SHP77 (cell line): ENCODE measurements at regions not wholly inside any gene's neighbourhood (a gene's known extent, or its start where the extent isn't known, plus 50 kb on each side); places are given as distances from the start of the nearest gene placed in this dataset.
"Not testable (repeated sequence)": the region's sequence is repeated elsewhere in the genome, so short reads cannot be mapped to it uniquely, and the experiment has no call there.

ENCODE experiments used
- DNase-seq, 2 experiments: peaks; one replicate each; lab custom pipeline; 2025; lab: John Stamatoyannopoulos, UW

DNA sequence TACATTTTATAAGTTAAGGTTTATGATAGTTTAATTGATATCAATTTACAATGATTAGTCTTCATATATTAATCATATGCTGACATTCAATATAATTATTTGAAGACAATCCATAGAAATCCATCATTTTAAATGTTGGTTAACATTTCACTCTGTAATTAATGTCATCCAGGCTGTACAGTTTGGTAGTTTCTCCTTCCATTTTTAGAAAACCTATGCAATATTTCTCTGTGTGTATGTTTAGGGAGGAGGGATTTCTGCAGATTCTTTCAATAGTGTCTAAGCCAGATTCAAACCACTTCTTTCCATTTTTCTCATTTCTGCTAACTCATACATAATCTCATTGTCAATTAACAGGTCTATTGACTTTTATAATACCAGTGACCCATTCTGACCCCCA, 1159.0 kb upstream of the ATXN8OS start:
- DNase-seq: no peak

DNA sequence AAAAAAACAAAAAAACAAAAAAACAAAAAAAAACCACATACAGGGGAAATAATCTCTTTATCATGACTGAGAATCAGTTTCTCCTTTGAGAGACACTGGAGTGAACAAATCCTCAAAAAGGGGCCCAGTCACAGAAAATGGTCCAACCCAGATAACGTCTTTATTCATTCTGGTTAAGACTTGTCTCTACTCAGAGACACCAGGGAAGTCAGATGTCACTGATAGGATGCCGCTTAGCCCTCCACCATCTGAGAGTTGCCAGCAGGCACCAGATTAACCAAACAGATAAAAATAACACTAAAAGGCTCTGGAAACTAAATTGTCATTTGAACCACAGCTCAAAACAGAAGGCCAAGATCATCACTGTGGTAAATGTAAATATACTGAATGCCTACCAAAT, 1163.4 kb upstream of the ATXN8OS start:
- no peak for DNase-seq

DNA sequence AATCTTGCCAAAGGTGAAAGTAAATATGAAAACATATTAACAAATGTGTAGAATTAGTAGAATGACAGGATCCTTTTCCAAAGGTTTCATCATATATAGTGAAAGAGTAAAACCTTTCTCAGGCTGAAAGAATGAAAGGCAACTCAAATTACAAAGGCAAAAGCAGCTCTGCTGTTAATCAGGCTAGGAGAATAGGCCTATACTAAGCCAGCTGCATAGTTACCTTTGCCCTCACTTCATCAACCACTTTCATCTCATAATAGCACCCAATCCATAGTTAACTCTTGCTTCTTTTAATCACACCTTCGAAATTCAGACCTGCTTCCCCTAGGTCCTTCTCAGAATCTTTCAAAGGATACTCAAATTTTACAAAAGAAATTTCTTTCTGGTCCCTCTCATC, 1167.6 kb upstream of the ATXN8OS start:
- no peak for DNase-seq

DNA sequence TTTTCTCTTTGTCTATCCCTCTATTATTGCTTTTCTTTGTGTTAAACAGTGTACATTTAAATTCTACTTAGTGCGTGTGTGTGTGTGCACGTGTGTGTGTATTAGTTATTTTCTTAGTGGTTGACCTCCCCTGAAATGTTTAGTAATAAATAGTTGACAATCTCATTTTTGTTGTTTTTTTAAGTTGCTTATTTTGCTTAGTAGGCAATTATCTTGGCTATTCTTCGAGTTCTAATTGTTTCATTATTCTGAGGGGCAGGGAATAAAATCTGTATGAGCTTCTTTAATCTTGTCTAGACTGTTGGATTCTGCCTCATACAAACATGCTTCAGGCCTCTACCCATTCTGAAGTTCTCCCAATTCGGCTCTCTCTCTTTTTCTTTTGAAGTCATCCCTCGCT, 1169.0 kb upstream of the ATXN8OS start:
- no peak for DNase-seq

DNA sequence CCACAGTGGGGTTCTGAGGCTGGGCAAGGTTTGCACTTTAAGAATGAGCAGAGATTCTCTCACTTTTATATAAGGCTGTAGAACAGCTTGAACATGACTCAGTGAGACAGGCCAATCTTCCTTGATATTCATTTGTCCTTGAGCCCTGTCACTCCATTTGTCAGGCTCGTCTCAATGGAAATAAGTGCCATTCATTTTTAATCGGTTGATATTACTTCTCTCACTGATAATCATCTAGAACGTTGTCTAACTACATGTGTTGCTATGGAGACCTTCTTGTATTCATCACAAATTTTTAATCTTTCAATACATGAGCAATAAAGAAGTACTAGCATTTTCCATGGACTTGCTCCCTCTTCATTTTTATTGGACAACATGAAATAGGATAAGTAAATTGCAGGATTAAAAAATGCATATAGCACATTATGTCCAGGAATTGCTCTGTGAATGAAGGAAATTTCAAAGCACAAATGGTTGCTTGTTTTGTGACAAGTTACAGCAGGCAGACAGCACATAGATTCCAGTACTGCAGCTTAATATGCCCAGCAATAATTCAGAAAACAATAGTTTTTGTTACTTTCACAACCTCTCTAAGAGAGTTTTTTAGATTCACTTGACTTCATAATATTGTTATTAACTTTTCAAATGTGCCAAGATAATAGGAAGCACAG, 1178.4 kb upstream of the ATXN8OS start:
- DNase-seq: no peak

DNA sequence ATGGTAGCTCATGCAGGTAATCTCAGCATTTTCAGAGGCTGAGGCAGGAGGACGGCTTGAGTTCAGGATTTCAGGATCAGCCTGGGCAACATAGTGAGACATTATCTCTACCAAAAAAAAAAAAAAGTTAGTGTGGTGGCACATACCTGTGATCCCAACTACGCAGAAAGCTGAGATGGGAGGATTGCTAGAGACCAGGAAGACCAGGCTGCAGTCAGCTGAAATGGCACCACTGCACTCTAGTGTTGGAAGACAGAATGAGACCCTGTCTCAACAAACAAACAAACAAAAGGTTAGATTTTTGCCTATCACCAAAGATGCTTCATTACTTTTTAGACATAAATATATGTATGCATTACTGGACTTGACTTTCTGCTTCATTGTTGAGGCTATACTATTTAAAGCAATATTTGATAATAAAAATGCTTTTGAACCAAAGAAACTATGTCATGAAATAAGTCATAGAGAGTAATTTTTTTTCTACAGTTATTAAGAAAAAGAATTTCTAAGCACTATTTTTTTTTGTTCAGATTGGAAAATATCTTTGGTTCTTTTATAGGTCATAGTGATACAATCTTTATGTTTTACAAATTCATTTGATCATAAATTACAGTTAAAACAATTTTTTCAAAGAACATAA, 1180.1 kb upstream of the ATXN8OS start:
- peak; percentile 6 to 60 for DNase-seq

DNA sequence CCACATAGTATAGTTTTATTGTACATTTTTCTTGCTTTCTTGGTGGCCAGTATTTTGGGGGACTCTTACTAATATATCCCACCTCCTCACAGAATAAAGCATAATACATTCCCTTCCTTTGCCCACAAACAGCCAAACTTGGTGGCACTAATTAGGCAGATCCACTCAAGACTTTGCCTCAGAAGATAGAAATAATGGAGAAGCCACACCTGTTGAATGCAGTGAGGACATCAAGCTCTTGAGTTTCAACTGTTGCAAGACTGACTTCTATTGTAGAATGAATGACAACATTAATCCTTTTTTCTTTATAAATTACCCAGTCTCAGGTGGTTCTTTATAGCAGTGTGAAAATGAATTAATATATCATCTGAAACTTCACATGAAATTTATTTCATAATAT, 1183.6 kb upstream of the ATXN8OS start:
- DNase-seq: no peak

DNA sequence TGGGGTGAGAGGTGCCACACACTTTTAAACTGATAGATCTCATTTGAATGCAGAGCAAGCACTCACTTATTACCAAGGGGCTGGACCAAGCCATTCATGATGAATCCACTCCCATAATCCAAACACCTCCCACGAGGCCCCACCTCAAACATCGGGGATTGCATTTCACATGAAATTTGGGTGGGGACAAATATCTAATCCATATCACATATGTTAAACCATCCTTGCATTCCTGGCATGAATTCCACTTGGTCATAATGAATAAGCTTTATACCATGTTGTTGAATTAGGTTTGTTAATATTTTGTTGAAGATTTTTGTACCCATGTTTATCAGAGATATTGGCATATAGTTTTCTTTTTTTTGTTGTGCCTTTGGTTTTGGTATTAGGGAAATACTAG, 1198.7 kb upstream of the ATXN8OS start:
- no peak for DNase-seq

DNA sequence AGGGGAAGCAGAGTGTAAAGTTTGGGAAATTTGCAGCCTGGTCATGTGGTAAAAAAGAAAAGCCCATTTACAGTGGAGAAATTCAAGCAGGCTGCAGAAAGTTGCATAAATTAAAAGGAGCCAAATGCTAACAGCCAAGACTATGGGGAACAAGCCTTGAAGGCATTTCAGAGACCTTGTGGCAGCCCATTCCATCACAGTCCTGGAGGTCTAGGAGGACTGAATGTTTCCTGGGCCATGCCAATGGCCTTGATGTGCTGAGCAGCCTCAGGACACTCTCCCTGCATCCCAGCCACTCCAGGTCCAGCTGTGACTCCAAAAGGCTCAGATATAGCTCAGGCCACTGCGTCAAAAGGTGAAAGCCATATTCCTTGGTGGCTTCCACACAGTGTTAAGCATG, 1202.4 kb upstream of the ATXN8OS start:
- no peak for DNase-seq

DNA sequence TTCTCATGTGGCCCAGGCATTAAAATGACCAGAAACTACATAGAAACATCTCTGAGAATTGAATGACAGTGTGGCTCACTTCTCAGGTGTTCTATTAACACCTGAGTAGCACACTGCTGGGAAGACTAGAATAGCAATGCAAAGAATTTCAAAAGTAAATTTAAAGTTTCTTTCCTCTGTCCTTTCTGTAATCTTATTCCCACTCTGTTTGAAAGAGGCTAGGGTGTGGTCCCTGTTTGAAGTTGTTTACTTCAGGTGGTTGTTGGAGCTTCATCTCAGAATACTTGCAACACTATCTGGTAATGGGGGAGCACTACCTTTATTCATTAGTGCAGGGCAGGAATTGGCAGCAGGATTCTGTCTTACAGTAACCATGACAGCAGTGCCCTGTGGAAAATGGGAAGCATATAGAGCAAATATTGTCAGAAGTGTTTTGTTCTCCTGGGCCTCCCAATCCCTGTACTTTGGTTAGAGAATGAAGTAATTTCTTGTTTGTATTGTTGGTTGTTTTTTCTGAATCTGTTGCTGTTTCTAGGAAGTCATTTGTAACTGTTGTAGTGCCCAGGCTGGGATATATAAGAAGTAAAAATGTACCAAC, 1210.2 kb upstream of the ATXN8OS start:
- DNase-seq: no peak

DNA sequence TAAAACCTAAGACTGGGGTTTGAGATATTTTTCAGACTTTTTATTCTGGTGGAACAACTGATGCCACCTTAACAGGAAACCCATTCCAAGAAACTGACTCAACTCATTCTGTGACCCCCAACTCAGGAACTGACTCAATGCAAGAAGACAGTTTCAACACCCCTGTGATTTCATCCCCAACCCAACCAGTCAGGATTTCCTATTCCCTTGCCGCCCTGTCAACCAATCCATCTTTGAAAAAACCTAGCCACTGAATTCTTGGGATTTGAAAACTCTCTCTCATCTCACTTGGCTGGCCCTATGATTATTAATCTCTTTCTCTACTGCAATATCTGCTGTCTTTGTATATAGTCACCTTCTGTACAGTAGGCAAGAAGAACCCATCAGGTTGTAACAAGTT, 1211.9 kb upstream of the ATXN8OS start:
- no peak for DNase-seq

DNA sequence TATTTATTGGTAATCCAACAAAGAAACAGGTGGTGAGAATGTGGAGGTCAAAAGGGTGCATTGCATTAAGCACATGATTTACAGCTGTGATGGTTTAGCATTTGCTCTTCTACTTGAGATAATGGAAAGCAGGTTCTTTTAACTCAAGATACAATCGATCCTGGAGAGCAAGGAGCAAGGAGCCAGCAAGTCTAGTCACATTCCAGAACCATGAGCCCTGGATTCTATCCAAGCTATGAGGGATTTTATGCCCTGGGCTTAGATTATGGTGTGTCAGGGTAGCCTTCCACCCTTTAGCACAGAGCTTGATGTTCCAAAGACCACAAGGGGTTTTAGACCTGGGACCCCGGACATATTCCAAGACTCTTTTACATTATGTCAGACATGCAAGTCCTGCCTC, 1213.9 kb upstream of the ATXN8OS start:
- not testable (repeated sequence) for DNase-seq

DNA sequence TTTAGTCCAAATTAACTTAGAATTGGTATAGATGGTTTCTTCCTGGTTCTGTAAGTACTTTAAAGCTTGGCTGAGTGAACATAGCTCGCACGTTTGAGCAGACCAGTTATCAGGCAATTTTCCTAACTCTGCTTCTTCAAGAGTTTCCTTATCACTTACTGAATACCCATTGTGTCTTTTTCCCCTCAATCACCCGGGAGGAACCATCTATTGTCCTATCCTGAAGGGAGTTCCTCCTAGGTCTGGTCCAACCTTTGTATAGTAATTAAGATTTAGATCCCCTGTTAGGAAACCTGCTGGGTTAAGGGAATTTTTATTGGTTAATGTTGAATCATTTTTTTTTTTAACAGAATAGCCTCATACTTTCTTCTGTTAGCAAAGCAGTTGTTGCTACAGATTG, 1215.0 kb upstream of the ATXN8OS start:
- not testable (repeated sequence) for DNase-seq

DNA sequence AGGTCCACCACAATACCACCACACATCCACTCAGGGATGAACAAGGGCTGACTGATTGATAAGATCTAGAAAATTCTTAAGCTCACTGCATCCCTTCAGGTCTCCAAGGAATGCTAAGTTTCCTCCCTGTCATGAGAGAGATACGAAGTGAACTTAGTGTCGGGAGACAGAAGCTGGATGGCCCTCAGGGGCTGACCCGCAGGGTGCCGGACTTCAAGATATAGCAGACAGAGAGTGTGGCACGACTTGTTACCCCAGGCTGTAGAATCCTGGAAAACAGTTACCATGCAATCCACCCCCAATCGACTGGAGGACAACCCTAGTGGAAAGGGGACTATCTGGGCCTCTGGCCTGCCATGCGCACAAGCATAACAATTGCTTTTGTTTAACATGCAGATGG, 1217.5 kb upstream of the ATXN8OS start:
- DNase-seq: not testable (repeated sequence)

DNA sequence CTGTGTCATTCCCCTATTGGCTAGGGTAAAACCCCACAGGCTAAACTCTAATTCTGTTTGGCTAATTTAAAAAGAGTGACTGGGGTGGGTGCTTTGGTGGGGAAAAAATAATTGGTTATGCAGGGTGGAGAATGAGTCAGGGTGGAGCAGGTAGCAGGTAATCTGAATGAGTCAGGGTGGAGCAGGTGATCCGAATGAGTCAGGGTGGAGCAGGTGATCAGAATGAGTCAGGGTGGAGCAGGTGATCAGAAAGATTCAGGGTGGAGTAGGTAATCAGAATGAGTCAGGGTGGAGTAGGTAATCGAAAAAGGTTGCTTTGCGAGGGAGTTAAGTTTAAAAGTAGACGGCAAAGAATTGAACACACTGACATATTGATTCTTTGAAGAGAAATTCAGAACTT, 1218.8 kb upstream of the ATXN8OS start:
- DNase-seq: no peak

DNA sequence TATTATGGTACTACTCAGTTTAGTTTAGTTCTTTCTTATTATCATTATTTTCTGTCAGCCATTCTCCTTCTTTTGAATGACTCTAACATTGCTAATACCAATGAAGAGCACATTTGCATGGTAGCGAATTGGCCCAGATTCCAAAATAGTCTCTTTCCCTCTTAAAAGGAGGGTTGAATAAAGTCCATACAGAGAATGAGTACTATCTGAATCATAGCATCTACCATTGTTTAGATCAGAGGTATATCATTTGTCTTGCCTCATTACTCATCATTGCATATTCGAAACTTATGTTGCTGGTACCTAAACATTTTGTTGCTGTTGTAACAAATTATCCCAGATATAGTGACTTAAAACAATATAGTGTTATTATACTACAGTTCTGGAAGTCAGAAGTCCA, 1235.3 kb upstream of the ATXN8OS start:
- no peak for DNase-seq

DNA sequence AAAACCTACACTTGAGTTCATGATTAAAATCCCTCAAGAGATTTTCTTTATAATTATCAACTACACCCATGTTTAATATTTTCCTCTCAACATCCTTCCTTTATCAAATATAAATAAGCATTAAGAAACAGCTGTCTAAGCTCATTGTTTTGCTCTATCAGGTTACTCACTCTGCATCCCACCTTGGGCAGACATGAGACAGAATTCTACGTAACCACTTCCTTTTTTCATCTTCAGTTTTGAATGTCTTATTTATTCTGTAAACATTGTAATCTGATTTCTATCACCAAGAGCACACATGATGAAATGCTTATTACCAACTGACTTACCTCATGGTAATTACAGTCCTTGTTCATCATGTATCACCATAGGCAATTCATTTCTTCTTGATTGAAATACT, 1256.6 kb upstream of the ATXN8OS start:
- peak in 1 of 2 experiments; percentile 23 for DNase-seq

DNA sequence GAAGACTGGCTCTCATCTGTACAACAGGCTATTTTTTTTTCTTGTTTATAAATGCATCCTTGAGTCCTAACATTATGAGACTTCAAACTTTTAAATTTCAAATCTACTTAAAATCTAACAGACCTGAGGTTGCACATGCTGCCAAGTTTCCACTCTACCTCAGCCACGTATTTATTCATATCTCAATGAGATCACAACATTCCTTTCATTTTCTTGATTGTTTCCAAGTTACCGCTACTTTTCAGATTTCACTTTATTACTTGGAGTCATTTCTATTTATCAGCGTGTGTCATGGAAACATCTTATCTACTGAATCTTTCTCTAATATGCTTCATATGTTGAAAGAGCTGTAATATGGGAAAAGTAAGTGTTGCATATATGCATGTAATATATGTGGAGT, 1257.5 kb upstream of the ATXN8OS start:
- no peak for DNase-seq

DNA sequence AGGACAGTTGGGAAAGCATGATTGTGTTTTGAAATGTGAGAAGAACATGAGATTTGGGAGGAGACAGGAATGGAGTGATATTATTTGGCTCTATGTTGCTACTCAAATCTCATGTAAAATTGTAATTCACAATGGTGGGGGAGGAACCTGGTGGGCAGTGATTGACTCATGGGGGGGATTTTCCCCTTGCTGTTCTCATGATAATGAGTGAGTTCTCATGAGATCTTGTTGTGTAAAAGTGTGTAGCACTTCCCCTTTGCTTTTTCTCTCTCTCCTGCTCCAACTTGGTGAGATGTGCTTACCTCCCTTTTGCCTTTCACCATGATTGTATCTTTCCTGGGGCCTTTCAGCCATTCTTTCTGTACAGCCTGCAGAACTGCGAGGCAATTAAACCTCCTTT, 1261.0 kb upstream of the ATXN8OS start:
- DNase-seq: no peak

DNA sequence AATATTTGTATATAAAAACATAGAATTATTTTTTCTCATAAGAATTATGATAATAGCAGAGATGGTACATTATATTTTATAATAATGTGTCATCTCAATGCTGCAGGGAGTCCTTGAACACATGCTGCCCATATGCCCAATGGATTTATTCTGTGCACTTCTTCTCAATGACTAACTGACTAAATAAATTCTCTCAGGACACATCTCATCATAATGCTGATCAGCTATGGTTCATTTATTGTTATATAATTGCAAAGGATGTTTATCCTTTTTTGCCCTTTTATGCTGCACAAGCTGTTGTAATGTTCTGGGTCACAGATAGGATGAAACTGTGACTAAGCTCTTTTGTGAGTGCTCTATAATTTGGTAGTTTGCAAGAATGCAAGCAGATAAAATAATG, 1273.3 kb upstream of the ATXN8OS start:
- DNase-seq: no peak

DNA sequence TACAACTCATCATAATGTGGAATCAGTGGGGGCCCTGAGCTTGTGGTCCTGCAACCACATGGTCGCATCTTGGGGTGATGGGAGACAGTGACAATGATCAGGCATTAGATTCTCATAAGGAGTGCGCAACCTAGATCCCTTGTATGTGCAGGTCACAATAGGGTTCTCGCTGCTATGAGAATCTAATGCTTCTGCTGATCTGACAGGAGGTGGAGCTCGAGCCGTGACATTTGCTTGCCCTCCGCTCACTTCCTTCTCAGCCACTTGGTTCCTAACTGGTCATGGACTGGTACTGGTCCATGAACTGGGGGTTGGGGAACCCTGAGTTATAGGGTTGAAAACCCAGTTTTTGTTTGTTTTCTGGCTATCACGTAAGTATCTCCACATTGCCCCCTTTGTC, 1290.9 kb upstream of the ATXN8OS start:
- DNase-seq: peak; percentile 3 to 17

DNA sequence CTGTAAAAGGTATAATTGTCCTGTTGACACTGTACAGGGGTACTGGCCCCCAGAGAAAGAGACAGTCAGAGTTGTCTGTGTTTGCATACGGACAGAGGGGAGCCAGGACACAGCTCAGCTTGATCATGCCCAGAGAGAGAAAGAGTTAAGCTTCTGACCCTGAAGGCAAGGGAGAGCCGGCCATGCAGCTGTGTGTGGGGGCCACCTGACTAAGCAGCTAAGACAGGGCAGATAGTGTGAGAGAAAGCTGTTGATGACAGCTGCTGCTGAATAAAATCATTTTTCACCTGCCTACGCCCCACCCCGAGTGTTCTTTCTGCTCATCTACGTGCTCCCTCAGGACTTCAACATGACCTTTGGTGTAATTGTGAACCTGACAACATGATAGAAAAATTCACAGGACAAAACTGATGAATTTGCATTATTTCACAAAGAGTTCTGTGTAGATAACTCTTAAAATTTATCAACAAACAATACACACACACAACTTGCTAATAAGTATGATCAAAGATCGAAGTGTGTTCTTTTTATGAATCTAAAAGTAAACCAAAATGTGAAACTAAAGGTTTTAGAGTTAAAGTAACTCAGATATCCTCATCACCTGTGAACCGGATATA, 1294.3 kb upstream of the ATXN8OS start:
- peak in 1 of 2 experiments; percentile 15 for DNase-seq

DNA sequence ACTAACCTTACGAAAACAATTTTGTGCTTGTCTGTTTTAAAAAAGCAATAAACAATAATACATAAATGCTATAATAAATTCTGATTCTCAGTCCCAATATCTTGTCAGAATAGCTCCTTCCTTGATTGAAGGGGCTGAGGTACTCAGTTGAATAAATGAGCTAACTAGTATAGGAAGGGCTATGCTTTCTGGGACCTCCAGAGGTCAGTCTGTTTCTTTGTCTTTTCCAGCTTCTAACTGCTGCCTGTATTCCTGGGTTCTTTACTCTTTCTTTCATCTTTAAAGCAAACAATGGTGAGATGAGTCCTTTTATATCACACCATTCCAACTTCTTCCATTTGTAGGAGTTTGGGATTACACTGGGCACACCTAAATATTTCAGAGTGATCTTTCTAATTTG, 1297.0 kb upstream of the ATXN8OS start:
- no peak for DNase-seq
